HepG2 (cell line): ENCODE measurements at regions not wholly inside any gene's neighbourhood (a gene's known extent, or its start where the extent isn't known, plus 50 kb on each side); places are given as distances from the start of the nearest gene placed in this dataset.

Experiments
- ATAC-seq: fragments of 200-7000 bp; cut with Tn5 transposase; 3 replicates; pipeline ENCODE4 v1.9.1; 2020; ENCODE audit warnings: mild to moderate bottlenecking, moderate library complexity
- BruUV-seq: library from RNA; stranded (reverse); fragments of 400-500 nt; replicated peaks from 2 replicates; lab custom pipeline; 2021; lab: Mats Ljungman, UMichigan
- CTCF ChIA-PET: fragments of 300-600 bp; formaldehyde crosslinking; extraction: SDS; loops from one replicate; lab custom pipeline; 2021; ENCODE audit warnings: low total read pairs, inconsistent platforms, low intra/inter-chr PET ratio; lab: Yijun Ruan, JAX
- POLR2A ChIA-PET: fragments of 350-600 bp; sonication (Branson Sonifier 250); formaldehyde crosslinking; loops from one replicate; lab custom pipeline; 2020; ENCODE audit warnings: antibody characterized with exemption, inconsistent platforms; lab: Yijun Ruan, JAX
- DNase-seq: peaks from one replicate; pipeline ENCODE4 v3.0.0-alpha.2; 2015; ENCODE audit warnings: low spot score
- FAIRE-seq: peaks from 3 replicates; lab custom pipeline; 2011; peaks lifted over from hg19 to GRCh38; lab: Jason Lieb, UNC
- H2AFZ ChIP-seq: one replicate; pipeline ENCODE4 v1.6.1; 2011; ENCODE audit warnings: low read length, inconsistent platforms
- H3K27ac ChIP-seq: fragments of 300-600 bp; 3 replicates; pipeline ENCODE4 v1.8.0; 2011; ENCODE audit warnings: mixed run types, mild to moderate bottlenecking, mixed read lengths, low read length, inconsistent platforms; ENCODE audit not compliant: insufficient read depth; ENCODE audit errors: extremely low read length
- H3K27me3 ChIP-seq, 2 experiments: fragments of 200-600 bp in 1 of 2; 2 replicates in 1 of 2; 3 replicates in 1 of 2; pipeline versions ENCODE4 v1.6.0 to v1.8.0; 2011; ENCODE audit warnings: low read length in 2 of 2, mild to moderate bottlenecking in 2 of 2, moderate library complexity in 2 of 2, inconsistent platforms in 1 of 2; ENCODE audit not compliant: insufficient read depth in 2 of 2, control insufficient read depth in 1 of 2
- H3K36me3 ChIP-seq, 2 experiments: fragments of 200-600 bp in 1 of 2; replicated peaks in 1 of 2; 2 replicates in 1 of 2; 3 replicates in 1 of 2; pipeline versions ENCODE4 v1.5.1 to v1.8.0; 2011; ENCODE audit warnings: low read length in 2 of 2, inconsistent platforms in 1 of 2; ENCODE audit not compliant: insufficient read depth in 2 of 2, control insufficient read depth in 1 of 2
- H3K4me1 ChIP-seq: 2 replicates; pipeline ENCODE4 v1.5.1; 2012; ENCODE audit warnings: low read length, inconsistent platforms; ENCODE audit not compliant: insufficient read depth
- H3K4me2 ChIP-seq: 2 replicates; pipeline ENCODE4 v1.6.0; 2011; ENCODE audit warnings: low read depth, low read length, inconsistent platforms
- H3K4me3 ChIP-seq, 3 experiments: fragments of 200-600 bp in 1 of 3; sonication (generic), shearing (Covaris generic) in 1 of 3; replicated peaks in 1 of 3; 2 replicates each; pipeline ENCODE4 v1.5.1; 2011 to 2016; ENCODE audit warnings: low read length in 3 of 3, inconsistent platforms in 2 of 3, low read depth in 2 of 3, mild to moderate bottlenecking in 2 of 3, control low read depth in 1 of 3, mixed read lengths in 1 of 3; ENCODE audit not compliant: insufficient read depth in 1 of 3
- H3K79me2 ChIP-seq: one replicate; pipeline ENCODE4 v1.6.1; 2011; ENCODE audit warnings: low read length, inconsistent platforms; ENCODE audit not compliant: insufficient read depth
- H3K9ac ChIP-seq: 2 replicates; pipeline ENCODE4 v1.6.0; 2011; ENCODE audit warnings: mild to moderate bottlenecking, low read depth, low read length, inconsistent platforms; ENCODE audit not compliant: insufficient read depth
- H3K9me3 ChIP-seq: 2 replicates; pipeline ENCODE4 v1.5.1; 2012; ENCODE audit warnings: mild to moderate bottlenecking, low read length
- H4K20me1 ChIP-seq: 2 replicates; pipeline ENCODE4 v1.6.0; 2011; ENCODE audit warnings: inconsistent platforms, mild to moderate bottlenecking, low read length, moderate library complexity; ENCODE audit not compliant: insufficient read depth
- CSRNP1 ChIP-seq: sonication (generic); formaldehyde crosslinking; IDR thresholded peaks from 2 replicates; pipeline ENCODE4 v1.8.1; 2023; ENCODE audit warnings: mild to moderate bottlenecking, missing genetic modification reagents
- GPN1 ChIP-seq: sonication (generic); formaldehyde crosslinking; IDR thresholded peaks from 2 replicates; pipeline ENCODE4 v1.5.1; 2020; ENCODE audit warnings: missing genetic modification reagents, borderline replicate concordance
- HNF4A ChIP-seq: sonication (generic); formaldehyde crosslinking; IDR thresholded peaks from 2 replicates; pipeline ENCODE4 v1.4.0; 2020; ENCODE audit warnings: missing genetic modification reagents
- SRF ChIP-seq: IDR thresholded peaks from 2 replicates; pipeline ENCODE4 v1.6.1; 2011; ENCODE audit warnings: mild to moderate bottlenecking, low read depth, low read length, moderate library complexity
- ZKSCAN5 ChIP-seq: sonication (generic); formaldehyde crosslinking; IDR thresholded peaks from 2 replicates; pipeline ENCODE4 v1.5.1; 2020; ENCODE audit warnings: mild to moderate bottlenecking, missing genetic modification reagents
- ZMYM2 ChIP-seq: sonication (generic); formaldehyde crosslinking; IDR thresholded peaks from 2 replicates; pipeline ENCODE4 v1.8.0; 2022; ENCODE audit warnings: mild to moderate bottlenecking, missing genetic modification reagents
- ZNF253 ChIP-seq: sonication (generic); formaldehyde crosslinking; IDR thresholded peaks from 2 replicates; pipeline ENCODE4 v1.8.0; 2022; ENCODE audit warnings: mild to moderate bottlenecking, missing genetic modification reagents, borderline replicate concordance
- ZNF484 ChIP-seq: sonication (generic); formaldehyde crosslinking; IDR thresholded peaks from 2 replicates; pipeline ENCODE4 v1.5.1; 2020; ENCODE audit warnings: mild to moderate bottlenecking, low read depth, missing genetic modification reagents, borderline replicate concordance
- WGBS: methylation state at CpG from one replicate; pipeline ENCODE4 v1.1.6; 2017; ENCODE audit warnings: low lambda C conversion rate; 5-methylcytosine and 5-hydroxymethylcytosine counted together
- in situ Hi-C: cut with HindIII; loops from 2 replicates; pipeline ENCODE4 v1.10.0; 2017; ENCODE audit warnings: low pct_unique_long_range_greater_than_20kb; ENCODE audit not compliant: extremely low pct_ligation_motif_present
- intact Hi-C: fragments of 100-400 bp; cut with micrococcal nuclease; formaldehyde crosslinking; loops from one replicate; pipeline ENCODE4 v1.10.0; 2022; ENCODE audit not compliant: unreplicated experiment

- DNase-seq (no peak), FAIRE-seq (no peak), ATAC-seq (no peak; the same call in 2 of the 3 replicates)
- 2% methylated on average over 4 of the region's 4 CpGs for WGBS
- CTCF ChIA-PET: no interaction called here
- Histone ChIP-seq H3K9ac (no peak overlapping the region), H3K4me1 (peaks cover 39% of the 10 kb centered on the region), H3K4me3 (no peak overlapping the region), H3K27me3 (peaks cover 0 to 7% of the 10 kb centered on the region in 2 experiments; a peak in 2 of 5 replicates), H3K27ac (no peak overlapping the region), H3K9me3 (no peaks in the 10 kb centered on the region), H2AFZ (no peak overlapping the region)
- intact Hi-C loops (no loop called here), in situ Hi-C loops (no loop called here)
- BruUV-seq: no TSS peak
- no peak for TF ChIP-seq ZKSCAN5 (CRISPR knock-in tag)
- TF ChIP-seq ZNF484 (CRISPR knock-in tag): no peak
- TF ChIP-seq HNF4A (CRISPR knock-in tag): 0 out of 2 replicates have a peak, but pooled peaks have one; percentile 12
- no peak for TF ChIP-seq ZMYM2 (CRISPR knock-in tag)
- peak; percentile 49; the same call in 1 of the 2 replicates for TF ChIP-seq SRF
- no peak for TF ChIP-seq CSRNP1 (CRISPR knock-in tag)
- no peak for TF ChIP-seq ZNF253
- no peak for TF ChIP-seq GPN1 (CRISPR knock-in tag)
- TF ChIP-seq, all 625 proteins: peak for 2
- Histone ChIP-seq H4K20me1 (no peaks in the 10 kb centered on the region), H3K36me3 (no peaks in the 10 kb centered on the region), H3K4me2 (0 out of 2 replicates have a peak overlapping the region, but pooled peaks have one; percentile 40), H3K79me2 (no peaks in the 10 kb centered on the region)
- POLR2A ChIA-PET: no interaction called here
These were observed 160.1 kb upstream of the NFIA start for GRCh38 chr1:60922304-60922703.
